GM12878 (cell line): ENCODE measurements at regions not wholly inside any gene's neighbourhood (a gene's known extent, or its start where the extent isn't known, plus 50 kb on each side); places are given as distances from the start of the nearest gene placed in this dataset.

Experiments used
- ATAC-seq: fragments of 200-7000 bp; cut with Tn5 transposase; 3 replicates; pipeline ENCODE4 v1.9.1; 2020; ENCODE audit warnings: mild to moderate bottlenecking, moderate library complexity
- BruUV-seq: library from RNA; stranded (reverse); fragments of 400-500 nt; replicated peaks from 2 replicates; lab custom pipeline; 2021; lab: Mats Ljungman, UMichigan
- CTCF ChIA-PET: fragments of 300-600 bp; sonication (Branson Sonifier 250); formaldehyde crosslinking; extraction: SDS; loops from one replicate; lab custom pipeline; 2021; ENCODE audit warnings: inconsistent platforms; lab: Yijun Ruan, JAX
- POLR2A ChIA-PET: fragments of 350-600 bp; formaldehyde crosslinking; extraction: SDS; loops from one replicate; lab custom pipeline; 2021; ENCODE audit warnings: inconsistent platforms; lab: Charles Lee
- RAD21 ChIA-PET: fragments of 300-600 bp; sonication (Branson Sonifier 250); formaldehyde crosslinking; loops from one replicate; lab custom pipeline; 2023; ENCODE audit warnings: antibody characterized with exemption; ENCODE audit not compliant: unreplicated experiment; lab: Charles Lee
- SMC1A ChIA-PET: fragments of 300-600 bp; sonication (Branson Sonifier 250); formaldehyde crosslinking; loops from one replicate; lab custom pipeline; 2023; ENCODE audit not compliant: unreplicated experiment, uncharacterized antibody; lab: Charles Lee
- DNase-seq: peaks from one replicate; pipeline ENCODE4 v3.0.0-alpha.2; 2011; ENCODE audit warnings: low read depth, low spot score
- FAIRE-seq: peaks from 3 replicates; lab custom pipeline; 2011; peaks lifted over from hg19 to GRCh38; lab: Jason Lieb, UNC
- H2AFZ ChIP-seq: 2 replicates; pipeline ENCODE4 v1.6.0; 2011; ENCODE audit warnings: low read depth, low read length, control low read depth; ENCODE audit not compliant: control insufficient read depth
- H3K27ac ChIP-seq: 2 replicates; pipeline ENCODE4 v1.5.1; 2011; ENCODE audit warnings: control low read depth; ENCODE audit not compliant: control insufficient read depth, insufficient read depth
- H3K27me3 ChIP-seq, 2 experiments: replicated peaks in 1 of 2; 2 replicates each; pipeline versions ENCODE4 v1.6.0 to v1.6.1; 2011; ENCODE audit warnings: low read length in 1 of 2; ENCODE audit not compliant: control insufficient read depth in 2 of 2, insufficient read depth in 2 of 2
- H3K36me3 ChIP-seq, 2 experiments: 2 replicates each; pipeline ENCODE4 v1.5.1; 2011; ENCODE audit warnings: low read length in 1 of 2; ENCODE audit not compliant: control insufficient read depth in 2 of 2, insufficient read depth in 2 of 2
- H3K4me1 ChIP-seq: 2 replicates; pipeline ENCODE4 v1.6.1; 2011; ENCODE audit warnings: mild to moderate bottlenecking, low read length, moderate library complexity, mixed read lengths; ENCODE audit not compliant: control insufficient read depth, insufficient read depth
- H3K4me2 ChIP-seq: 2 replicates; pipeline ENCODE4 v1.6.0; 2011; ENCODE audit warnings: control low read depth; ENCODE audit not compliant: control insufficient read depth, insufficient read depth
- H3K4me3 ChIP-seq: fragments of 200-600 bp; sonication (generic); 2 replicates; pipeline ENCODE4 v1.5.1; 2016
- H3K79me2 ChIP-seq: 2 replicates; pipeline ENCODE4 v1.6.0; 2011; ENCODE audit warnings: low read length; ENCODE audit not compliant: control insufficient read depth, insufficient read depth
- H3K9ac ChIP-seq: 2 replicates; pipeline ENCODE4 v1.8.0; 2011; ENCODE audit warnings: low read length, control low read depth, mixed read lengths; ENCODE audit not compliant: control insufficient read depth, insufficient read depth
- H3K9me3 ChIP-seq: replicated peaks from 3 replicates; pipeline ENCODE4 v1.5.1; 2011; ENCODE audit warnings: mild to moderate bottlenecking, low read length; ENCODE audit not compliant: control insufficient read depth, insufficient read depth
- H4K20me1 ChIP-seq: 2 replicates; pipeline ENCODE4 v1.6.0; 2011; ENCODE audit not compliant: control insufficient read depth, insufficient read depth
- HDAC2 ChIP-seq: fragments of 200-600 bp; sonication (generic); IDR thresholded peaks from 2 replicates; pipeline ENCODE4 v1.6.1; 2017
- JUNB ChIP-seq: IDR thresholded peaks from 2 replicates; pipeline ENCODE4 v1.6.1; 2016; ENCODE audit warnings: antibody characterized with exemption, mild to moderate bottlenecking
- MTA2 ChIP-seq: fragments of 450-650 bp; IDR thresholded peaks from 2 replicates; pipeline ENCODE4 v1.6.1; 2016; ENCODE audit warnings: low read depth, mild to moderate bottlenecking, moderate library complexity
- MYC ChIP-seq: IDR thresholded peaks from 2 replicates; pipeline ENCODE4 v1.6.1; 2011; ENCODE audit warnings: mild to moderate bottlenecking, low read length, moderate library complexity, inconsistent platforms; ENCODE audit not compliant: insufficient read depth, insufficient replicate concordance, insufficient read length, severe bottlenecking
- NRF1 ChIP-seq: conservative IDR thresholded peaks from 2 replicates; pipeline ENCODE4 v1.6.1; 2011; ENCODE audit warnings: mild to moderate bottlenecking, low read depth, low read length, improper control_type of control experiment
- POU2F2 ChIP-seq: IDR thresholded peaks from 3 replicates; pipeline ENCODE4 v1.6.1; 2011; ENCODE audit warnings: low read depth, mild to moderate bottlenecking, low read length, borderline replicate concordance
- RAD51 ChIP-seq: fragments of 450-650 bp; IDR thresholded peaks from 2 replicates; pipeline ENCODE4 v1.6.1; 2016; ENCODE audit warnings: moderate library complexity, mild to moderate bottlenecking, inconsistent platforms
- RB1 ChIP-seq: fragments of 450-650 bp; formaldehyde crosslinking; IDR thresholded peaks from 2 replicates; pipeline ENCODE4 v1.6.1; 2017; ENCODE audit warnings: mild to moderate bottlenecking, borderline replicate concordance
- RCOR1 ChIP-seq: conservative IDR thresholded peaks from 2 replicates; pipeline ENCODE4 v1.6.1; 2012; ENCODE audit warnings: low read depth, low read length, improper control_type of control experiment
- SMAD1 ChIP-seq: fragments of 450-650 bp; IDR thresholded peaks from 2 replicates; pipeline ENCODE4 v1.6.1; 2018; ENCODE audit warnings: mild to moderate bottlenecking, low read depth; ENCODE audit not compliant: partially characterized antibody
- SMC3 ChIP-seq: IDR thresholded peaks from 2 replicates; pipeline ENCODE4 v1.6.1; 2011; ENCODE audit warnings: low read length, improper control_type of control experiment, borderline replicate concordance
- WGBS: methylation state at CpG from one replicate; pipeline ENCODE4 v1.1.6; 2016; ENCODE audit warnings: low lambda C conversion rate; ENCODE audit not compliant: insufficient replicate concordance, insufficient coverage; ENCODE audit errors: missing lambda C conversion rate; 5-methylcytosine and 5-hydroxymethylcytosine counted together
- in situ Hi-C: fragments of 300-500 bp; cut with MboI; formaldehyde crosslinking; loops from 9 replicates; pipeline ENCODE4 v1.14.3; 2018; ENCODE audit warnings: mixed read lengths
- intact Hi-C: fragments of 100-400 bp; cut with micrococcal nuclease; formaldehyde crosslinking; loops from one replicate; pipeline ENCODE4 v1.14.2; 2022; ENCODE audit not compliant: unreplicated experiment
- TF ChIP-seq, protein P1 (sequence below): IDR thresholded peaks from 2 replicates; pipeline ENCODE4 v1.6.1; 2011; ENCODE audit warnings: low read depth, mild to moderate bottlenecking, low read length, moderate library complexity, borderline replicate concordance; ENCODE audit errors: extremely low read depth
- TF ChIP-seq, protein P2 (sequence below): fragments of 450-650 bp; IDR thresholded peaks from 2 replicates; pipeline ENCODE4 v1.6.1; 2017; ENCODE audit warnings: mild to moderate bottlenecking, moderate library complexity
- TF ChIP-seq, protein P3 (sequence below): IDR thresholded peaks from 2 replicates; pipeline ENCODE4 v1.6.1; 2012; ENCODE audit warnings: low read depth, low read length, improper control_type of control experiment
- TF ChIP-seq, protein P4 (sequence below): fragments of 450-650 bp; formaldehyde crosslinking; IDR thresholded peaks from 2 replicates; pipeline ENCODE4 v1.4.0; 2022; ENCODE audit warnings: mild to moderate bottlenecking, moderate library complexity

DNA sequence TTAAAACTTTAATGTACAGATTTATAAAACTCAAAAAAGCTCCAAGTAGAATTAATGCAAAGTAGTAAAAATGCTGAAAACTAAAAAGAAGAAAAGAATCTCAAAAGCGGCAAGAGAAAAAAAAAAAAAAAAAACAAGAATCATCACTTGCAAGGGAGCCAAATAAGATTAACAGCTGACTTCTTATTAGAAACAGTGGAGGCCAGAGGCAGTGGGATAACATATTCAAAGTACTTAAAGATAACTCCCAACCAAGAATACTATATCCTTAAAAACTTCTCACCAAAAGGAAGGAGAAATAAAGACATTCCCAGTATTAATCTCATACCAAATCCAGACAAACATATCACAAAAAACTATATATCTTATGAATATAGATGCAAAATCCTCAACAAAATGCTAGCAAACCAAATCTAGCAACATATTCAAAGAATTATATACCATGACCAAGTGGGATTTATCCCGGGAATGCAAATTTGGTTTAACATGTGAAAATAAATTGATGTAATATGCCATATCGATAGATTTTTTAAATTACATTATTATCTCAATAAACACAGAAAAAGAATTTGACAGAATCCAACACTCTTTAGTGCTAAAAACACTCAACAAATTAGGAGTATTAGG, 62.7 kb downstream of the CAMK2N1 start (continued):
- TF ChIP-seq POU2F2 = no peak
- no peak for TF ChIP-seq RAD51
- TF ChIP-seq JUNB = no peak
- TF ChIP-seq SMC3 = no peak
- TF ChIP-seq RCOR1 = no peak
- no peak for TF ChIP-seq HDAC2
- no peak for TF ChIP-seq SMAD1
- TF ChIP-seq MYC = no peak
- TF ChIP-seq RB1 = no peak
- TF ChIP-seq, protein P1, sequence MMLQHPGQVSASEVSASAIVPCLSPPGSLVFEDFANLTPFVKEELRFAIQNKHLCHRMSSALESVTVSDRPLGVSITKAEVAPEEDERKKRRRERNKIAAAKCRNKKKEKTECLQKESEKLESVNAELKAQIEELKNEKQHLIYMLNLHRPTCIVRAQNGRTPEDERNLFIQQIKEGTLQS = no peak

DNA sequence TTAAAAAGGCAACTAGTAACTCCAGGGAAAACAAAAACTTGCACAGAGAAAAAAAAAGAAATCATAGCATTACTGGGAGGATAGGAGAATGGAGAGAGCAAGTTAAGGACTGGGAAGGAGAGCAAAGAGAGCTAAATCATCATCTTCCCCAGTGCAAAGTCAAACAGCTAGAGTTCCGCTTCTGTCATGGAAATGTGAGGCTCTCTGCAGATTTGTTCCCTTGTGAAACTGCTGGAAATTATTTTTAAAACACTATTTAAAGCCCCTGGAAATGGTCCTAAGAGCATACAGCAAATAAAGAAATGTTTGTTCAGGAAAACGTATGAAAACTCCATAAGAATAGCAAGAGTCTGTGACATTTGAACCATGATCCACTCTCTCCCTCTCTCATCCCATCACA, 64.6 kb downstream of the CAMK2N1 start:
- H3K4me1 ChIP-seq = peaks cover 3% of the 10 kb centered on the region
- RAD21 ChIA-PET = no interaction called here
- FAIRE-seq = no peak
- WGBS = 0% methylated on average over 2 of the region's 2 CpGs
- no peaks in the 10 kb centered on the region for H3K79me2 ChIP-seq
- in situ Hi-C loops (no loop called here), intact Hi-C loops (no loop called here)
- H3K4me2 ChIP-seq = no peak overlapping the region
- no peak overlapping the region for H3K27ac ChIP-seq
- CTCF ChIA-PET = no interaction called here
- SMC1A ChIA-PET = interaction anchor here (1.9 kb wide), 1 partner anchor 17 kb away, joined by 4 read pairs; no protein-coding TSS in a partner anchor
- DNase-seq = no peak
- ATAC-seq = no peak
- H2AFZ ChIP-seq = no peak overlapping the region
- no TSS peak for BruUV-seq
- H3K4me3 ChIP-seq = no peak overlapping the region
- POLR2A ChIA-PET = no interaction called here
- no peaks in the 10 kb centered on the region for H4K20me1 ChIP-seq
- no peaks in the 10 kb centered on the region; the same call in 2 of the 3 replicates for H3K9me3 ChIP-seq
- H3K9ac ChIP-seq = no peak overlapping the region
- no peaks in the 10 kb centered on the region for H3K27me3 ChIP-seq
- no peaks in the 10 kb centered on the region for H3K36me3 ChIP-seq
- TF ChIP-seq, protein P2, sequence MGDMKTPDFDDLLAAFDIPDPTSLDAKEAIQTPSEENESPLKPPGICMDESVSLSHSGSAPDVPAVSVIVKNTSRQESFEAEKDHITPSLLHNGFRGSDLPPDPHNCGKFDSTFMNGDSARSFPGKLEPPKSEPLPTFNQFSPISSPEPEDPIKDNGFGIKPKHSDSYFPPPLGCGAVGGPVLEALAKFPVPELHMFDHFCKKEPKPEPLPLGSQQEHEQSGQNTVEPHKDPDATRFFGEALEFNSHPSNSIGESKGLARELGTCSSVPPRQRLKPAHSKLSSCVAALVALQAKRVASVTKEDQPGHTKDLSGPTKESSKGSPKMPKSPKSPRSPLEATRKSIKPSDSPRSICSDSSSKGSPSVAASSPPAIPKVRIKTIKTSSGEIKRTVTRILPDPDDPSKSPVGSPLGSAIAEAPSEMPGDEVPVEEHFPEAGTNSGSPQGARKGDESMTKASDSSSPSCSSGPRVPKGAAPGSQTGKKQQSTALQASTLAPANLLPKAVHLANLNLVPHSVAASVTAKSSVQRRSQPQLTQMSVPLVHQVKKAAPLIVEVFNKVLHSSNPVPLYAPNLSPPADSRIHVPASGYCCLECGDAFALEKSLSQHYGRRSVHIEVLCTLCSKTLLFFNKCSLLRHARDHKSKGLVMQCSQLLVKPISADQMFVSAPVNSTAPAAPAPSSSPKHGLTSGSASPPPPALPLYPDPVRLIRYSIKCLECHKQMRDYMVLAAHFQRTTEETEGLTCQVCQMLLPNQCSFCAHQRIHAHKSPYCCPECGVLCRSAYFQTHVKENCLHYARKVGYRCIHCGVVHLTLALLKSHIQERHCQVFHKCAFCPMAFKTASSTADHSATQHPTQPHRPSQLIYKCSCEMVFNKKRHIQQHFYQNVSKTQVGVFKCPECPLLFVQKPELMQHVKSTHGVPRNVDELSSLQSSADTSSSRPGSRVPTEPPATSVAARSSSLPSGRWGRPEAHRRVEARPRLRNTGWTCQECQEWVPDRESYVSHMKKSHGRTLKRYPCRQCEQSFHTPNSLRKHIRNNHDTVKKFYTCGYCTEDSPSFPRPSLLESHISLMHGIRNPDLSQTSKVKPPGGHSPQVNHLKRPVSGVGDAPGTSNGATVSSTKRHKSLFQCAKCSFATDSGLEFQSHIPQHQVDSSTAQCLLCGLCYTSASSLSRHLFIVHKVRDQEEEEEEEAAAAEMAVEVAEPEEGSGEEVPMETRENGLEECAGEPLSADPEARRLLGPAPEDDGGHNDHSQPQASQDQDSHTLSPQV = no peak
- TF ChIP-seq NRF1 (no peak), MTA2 (no peak)
- TF ChIP-seq, protein P3, sequence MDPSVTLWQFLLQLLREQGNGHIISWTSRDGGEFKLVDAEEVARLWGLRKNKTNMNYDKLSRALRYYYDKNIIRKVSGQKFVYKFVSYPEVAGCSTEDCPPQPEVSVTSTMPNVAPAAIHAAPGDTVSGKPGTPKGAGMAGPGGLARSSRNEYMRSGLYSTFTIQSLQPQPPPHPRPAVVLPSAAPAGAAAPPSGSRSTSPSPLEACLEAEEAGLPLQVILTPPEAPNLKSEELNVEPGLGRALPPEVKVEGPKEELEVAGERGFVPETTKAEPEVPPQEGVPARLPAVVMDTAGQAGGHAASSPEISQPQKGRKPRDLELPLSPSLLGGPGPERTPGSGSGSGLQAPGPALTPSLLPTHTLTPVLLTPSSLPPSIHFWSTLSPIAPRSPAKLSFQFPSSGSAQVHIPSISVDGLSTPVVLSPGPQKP = no peak
- TF ChIP-seq, protein P4, sequence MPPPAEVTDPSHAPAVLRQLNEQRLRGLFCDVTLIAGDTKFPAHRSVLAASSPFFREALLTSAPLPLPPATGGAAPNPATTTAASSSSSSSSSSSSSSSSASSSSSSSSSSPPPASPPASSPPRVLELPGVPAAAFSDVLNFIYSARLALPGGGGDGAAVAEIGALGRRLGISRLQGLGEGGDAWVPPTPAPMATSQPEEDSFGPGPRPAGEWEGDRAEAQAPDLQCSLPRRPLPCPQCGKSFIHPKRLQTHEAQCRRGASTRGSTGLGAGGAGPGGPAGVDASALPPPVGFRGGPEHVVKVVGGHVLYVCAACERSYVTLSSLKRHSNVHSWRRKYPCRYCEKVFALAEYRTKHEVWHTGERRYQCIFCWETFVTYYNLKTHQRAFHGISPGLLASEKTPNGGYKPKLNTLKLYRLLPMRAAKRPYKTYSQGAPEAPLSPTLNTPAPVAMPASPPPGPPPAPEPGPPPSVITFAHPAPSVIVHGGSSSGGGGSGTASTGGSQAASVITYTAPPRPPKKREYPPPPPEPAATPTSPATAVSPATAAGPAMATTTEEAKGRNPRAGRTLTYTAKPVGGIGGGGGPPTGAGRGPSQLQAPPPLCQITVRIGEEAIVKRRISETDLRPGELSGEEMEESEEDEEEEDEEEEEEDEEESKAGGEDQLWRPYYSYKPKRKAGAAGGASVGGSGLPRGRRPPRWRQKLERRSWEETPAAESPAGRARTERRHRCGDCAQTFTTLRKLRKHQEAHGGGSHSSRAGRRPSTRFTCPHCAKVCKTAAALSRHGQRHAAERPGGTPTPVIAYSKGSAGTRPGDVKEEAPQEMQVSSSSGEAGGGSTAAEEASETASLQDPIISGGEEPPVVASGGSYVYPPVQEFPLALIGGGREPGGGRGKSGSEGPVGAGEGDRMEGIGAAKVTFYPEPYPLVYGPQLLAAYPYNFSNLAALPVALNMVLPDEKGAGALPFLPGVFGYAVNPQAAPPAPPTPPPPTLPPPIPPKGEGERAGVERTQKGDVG (CRISPR knock-in tag) = no peak
